Activated T-cell treated with anti-CD3 and anti-CD28 coated beads for 48 hours (primary cell): ENCODE measurements at regions not wholly inside any gene's neighbourhood (a gene's known extent, or its start where the extent isn't known, plus 50 kb on each side); places are given as distances from the start of the nearest gene placed in this dataset.

Experiments used
- DNase-seq: peaks from one replicate; pipeline ENCODE4 v3.0.0-alpha.2; 2020; ENCODE audit warnings: low read depth

- no peak for DNase-seq
Observed at GRCh38 chr13:33953203-33953602, 135.3 kb downstream of the RFC3 start.

DNA sequence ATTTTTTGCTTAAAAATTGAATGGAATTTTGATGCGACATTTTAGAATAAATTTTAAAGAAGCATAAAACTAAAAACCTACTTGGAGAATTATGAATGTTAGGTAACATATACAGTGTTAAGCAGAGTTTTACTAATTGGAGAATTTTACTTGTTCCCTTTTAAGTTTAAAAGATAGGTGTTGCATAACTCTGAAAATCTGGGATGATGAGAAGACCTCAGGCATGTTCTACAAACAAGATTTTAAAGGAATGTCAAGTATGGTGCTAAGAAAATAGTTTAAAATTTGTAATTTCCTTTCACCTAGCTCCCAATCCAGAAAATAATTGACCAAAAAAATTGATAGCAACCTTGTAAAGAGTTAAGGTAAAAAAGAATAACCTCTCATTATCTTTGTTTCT is 135.8 kb downstream of the RFC3 start:
- no peak for DNase-seq

- DNase-seq, result no peak
Observed at GRCh38 chr13:33956346-33956745, 138.4 kb downstream of the RFC3 start.

DNA sequence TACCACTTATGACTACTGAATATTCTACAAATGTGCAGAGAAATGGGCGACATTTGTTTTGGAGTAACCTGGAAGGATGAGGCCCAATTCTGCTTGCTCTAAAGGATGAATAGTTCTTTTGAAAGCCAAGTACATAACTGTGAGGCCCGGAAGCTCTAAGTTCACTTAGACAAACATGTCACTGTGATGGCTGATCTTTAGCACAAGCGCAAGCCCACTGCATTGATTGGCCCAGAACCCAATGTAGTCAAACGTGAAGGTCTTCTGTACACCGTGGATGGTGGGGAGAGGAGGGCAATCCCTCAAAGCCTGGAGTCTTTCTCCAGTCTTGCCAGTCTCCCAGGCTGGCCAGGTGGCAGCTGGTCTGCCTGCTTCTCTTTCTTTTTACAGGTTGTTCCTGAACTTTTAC is 139.6 kb downstream of the RFC3 start:
- DNase-seq, result no peak

GRCh38 chr13:33958964-33959363 is 141.0 kb downstream of the RFC3 start:
- no peak for DNase-seq

DNA sequence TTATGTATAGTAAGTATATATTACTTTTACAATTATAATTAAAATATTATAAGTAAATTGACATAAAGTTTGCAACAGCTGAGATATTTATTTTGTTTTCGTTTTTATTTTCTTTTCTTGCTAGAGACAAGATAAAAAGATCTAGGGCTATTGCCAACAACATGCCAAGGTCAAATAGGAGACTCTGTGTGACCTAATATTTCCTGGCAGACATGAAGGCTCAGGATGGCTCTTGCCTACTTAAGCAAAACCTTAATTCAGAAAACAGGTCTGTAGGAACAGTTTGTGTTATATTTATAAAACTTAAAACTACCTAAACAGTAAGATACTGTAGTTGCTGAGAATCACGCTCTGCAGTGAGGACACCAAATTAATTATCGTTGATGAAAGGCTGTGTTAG is 145.2 kb downstream of the RFC3 start:
- no peak for DNase-seq

DNA sequence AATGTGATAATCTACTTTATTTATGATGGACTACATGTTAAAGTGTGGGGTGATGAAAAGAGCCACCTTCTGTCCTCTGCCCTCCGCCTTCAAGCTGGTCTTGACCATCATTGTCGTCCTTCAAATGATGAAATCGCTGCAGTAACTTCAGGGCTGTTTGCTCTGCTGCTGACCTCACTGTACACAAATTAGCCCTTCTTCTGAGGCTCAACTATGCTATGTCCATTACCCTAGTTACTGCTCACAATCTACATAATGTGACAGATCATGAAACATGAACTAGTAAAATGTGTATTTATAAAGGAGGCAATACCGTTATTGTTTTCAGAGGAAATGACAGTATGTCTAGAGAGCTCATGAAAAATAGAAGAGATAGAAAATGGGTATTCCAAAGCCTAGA is 145.9 kb downstream of the RFC3 start:
- DNase-seq, result no peak

GRCh38 chr13:33968520-33969507 is 150.9 kb downstream of the RFC3 start:
- no peak for DNase-seq

DNA sequence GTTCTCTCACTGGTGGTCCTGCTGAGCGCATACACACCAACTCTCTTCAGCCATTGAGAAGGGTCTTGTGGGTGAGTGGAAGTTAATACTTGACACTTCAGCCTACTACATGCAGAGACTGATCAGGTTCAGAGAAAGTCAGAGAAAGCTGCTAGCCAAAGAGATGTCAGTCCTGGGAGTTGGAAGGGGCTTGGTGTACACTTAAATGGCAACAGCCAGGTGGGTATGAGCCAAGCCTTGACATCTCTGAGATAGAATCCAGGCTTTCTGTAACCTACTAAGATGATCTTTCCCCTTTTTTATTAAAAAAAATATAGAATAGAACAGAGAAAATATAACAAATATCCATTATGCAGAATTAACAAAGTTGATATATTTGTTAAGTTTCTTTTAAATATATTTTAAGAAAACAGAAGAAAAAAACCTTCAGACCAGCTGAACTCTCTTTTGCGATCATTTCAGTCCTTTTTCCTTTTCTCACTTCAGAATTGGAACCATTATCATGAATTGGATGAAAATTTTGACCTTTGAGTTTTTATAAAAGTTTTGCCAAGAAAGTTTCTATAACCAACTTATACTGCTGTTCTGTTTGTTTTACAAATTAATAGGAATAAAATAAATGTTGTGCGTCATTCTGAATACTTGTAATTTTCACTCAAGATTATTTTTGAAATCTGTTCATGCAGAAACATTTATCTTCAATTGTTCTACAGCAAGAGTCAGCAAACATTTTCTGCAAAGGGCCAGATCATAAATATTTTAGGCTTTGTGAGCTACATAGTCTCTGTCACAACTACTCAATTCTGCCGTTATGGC is 153.0 kb downstream of the RFC3 start:
- no peak for DNase-seq

DNA sequence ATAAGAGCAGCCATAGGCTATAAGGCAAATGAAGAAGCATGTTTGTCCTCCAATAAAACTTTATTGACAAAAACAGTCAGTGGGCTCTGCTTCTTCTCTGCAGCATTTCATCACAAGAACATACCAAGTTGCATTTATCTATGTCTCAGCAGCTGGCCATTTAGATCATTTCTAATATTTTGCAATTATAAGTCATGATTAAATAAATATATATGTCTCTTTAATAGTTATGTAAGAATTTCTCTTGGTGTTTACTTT is 153.5 kb downstream of the RFC3 start:
- no peak for DNase-seq

DNA sequence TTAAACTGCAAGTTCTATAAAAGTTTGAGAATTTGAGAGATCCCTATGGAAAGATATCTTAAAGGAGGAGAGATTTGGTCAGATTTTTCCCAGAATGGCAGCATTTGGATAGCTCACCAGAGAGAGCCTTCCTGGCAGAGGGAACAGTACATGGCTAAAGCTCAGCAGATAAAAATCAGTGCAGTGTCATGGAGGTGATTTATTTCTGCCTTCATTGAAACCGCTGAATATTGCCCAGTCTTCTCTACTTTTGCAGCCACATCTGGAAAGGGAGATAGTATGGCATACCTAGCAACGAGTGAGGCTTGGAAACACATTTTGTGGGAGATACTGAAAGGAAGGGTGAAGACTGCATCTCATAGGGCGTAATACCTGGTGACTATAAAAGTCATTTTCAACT is 155.2 kb downstream of the RFC3 start:
- no peak for DNase-seq

- DNase-seq, result no peak
Observed at GRCh38 chr13:33976965-33977364, 159.0 kb downstream of the RFC3 start.

- no peak for DNase-seq
Observed at GRCh38 chr13:33978653-33979052, 160.7 kb downstream of the RFC3 start.

- DNase-seq, result no peak
Observed at GRCh38 chr13:33992881-33993336, 175.0 kb downstream of the RFC3 start.

- DNase-seq, result no peak
Observed at GRCh38 chr13:33994198-33994597, 176.2 kb downstream of the RFC3 start.

- no peak for DNase-seq
Observed at GRCh38 chr13:33994826-33995502, 177.0 kb downstream of the RFC3 start.

- no peak for DNase-seq
Observed at GRCh38 chr13:33996636-33997035, 178.7 kb downstream of the RFC3 start.

DNA sequence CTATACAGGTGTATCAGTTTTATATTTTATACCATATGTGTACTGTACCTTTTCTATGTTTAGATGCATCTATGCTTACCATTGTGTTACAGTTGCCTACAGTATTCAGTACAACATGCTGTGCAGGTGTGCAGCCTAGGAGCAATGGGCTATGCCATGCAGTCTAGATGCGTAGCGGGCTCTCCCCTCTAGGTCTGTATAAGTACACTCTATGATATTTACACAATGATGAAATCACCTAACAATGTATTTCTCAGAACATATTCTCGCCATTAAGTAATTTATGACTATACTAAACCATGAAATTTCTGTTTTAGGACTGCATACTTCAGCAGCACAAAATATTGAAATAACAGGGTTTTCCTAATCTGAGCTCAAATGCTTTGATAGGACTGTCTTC is 179.6 kb downstream of the RFC3 start:
- DNase-seq, result no peak

DNA sequence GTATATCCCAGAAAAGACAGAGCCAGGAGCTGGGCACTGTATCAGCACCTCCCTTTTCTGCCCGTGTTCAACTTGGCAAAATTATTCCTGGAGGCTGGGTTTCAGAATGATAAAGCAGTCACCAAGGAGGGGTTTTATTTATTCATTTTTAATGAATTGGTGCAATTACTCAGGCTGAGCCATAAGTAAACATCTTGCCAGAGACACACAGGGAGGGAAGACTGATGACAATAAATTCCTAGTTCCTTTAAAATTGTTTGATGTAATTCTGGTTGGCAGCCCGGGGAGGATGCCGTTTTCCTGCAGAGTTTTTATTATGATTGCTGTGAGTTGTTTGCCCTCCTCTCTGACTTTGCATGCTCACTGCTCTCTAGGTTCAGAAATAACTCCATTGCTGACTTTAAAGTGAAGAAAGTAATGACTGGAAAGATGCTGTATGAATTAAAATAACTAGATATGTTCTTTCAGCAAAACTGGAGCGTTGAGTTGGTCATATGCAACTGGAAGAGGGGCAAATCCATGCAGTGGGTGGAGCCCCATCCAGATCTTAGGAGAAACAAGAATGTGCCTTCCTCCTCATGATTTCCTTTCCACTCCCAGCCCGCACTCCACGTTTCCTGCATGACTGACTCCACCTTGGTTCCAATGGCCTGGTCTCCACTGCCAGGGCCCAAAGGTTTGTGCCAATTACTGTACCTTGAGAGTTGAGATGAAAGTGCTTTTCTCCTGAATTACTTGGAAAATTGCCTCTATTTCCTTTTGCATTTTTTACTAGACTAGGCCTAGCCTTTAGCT is 182.1 kb downstream of the RFC3 start:
- no peak for DNase-seq

DNA sequence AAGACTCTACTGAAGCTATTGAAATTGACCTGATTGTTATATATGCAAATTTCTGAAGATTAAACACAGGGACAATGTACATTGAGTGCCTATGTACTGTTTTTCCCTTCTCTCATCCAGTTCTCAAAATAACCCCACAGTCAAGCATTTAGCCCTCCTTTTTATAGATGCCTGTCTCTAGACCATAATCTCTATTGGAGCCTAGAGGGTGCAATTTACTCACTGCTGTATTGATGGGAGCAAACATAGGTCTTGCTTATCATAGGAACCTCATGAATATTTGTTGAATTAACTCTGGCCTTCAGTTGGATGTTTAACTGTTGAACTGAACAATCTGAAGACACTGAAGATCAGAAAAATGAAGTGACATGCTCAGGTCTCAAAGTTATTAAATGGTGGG is 183.0 kb downstream of the RFC3 start:
- no peak for DNase-seq

DNA sequence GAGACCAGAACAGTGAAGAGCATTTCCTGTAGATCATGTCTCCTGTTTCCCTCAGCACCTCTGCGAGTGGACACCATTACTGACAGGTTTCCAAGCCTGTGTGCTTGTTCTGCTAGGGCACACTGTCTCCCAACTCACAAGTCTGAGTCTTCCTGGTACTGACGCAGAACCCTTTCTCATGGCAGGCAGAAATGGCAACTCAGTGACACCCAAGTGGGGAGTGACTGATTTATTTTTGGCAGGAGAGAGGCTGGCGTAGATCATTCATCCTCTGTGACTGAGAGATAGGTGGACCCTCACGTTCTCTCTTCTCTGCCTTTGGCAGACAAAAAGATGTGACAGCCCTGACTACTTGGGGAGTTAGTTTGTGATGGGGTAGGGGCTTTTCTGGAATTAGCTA is 183.4 kb downstream of the RFC3 start:
- no peak for DNase-seq

DNA sequence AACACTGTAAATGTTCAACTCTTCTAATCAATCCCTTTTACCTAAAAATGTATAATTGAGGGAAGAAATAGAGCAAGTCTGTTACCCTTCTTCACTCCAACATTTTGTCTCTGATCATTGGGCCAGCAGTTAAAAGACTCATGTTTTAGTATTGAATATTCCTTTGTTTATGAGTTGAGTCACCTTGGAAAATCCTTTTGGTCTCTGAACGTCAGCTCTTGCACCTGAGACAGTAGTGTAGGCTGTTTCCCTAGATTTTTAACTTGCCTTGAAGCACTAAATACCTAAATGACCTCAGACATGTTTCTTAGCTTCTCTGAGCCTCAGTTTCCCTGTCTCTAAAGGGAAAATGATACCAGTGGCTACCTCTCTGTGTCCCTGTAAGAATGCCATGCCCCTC is 184.2 kb downstream of the RFC3 start:
- DNase-seq, result no peak
